ENCODE measurements at regions not wholly inside any gene's neighbourhood (a gene's known extent, or its start where the extent isn't known, plus 50 kb on each side); places are given as distances from the start of the nearest gene placed in this dataset.

DNA sequence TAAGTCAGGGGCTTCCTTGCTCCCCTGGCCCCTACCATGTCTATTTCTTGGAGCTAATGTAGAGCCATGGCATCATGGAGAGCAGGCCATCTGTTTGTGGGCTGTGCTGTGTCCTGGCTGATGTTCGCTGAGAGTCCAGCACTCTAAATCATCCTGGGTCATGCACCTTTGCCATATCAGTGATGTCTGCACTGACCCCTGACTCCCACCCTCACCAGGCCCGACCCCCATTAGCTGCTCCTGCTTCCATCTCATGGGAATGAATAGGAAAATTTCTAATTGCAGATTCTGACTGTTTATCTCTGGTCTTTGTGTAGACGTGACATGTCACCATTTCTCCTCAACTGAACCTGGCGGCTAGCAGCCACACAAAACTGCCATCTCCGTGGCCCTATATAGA lies 236.9 kb downstream of the NSG2 start:
- intact Hi-C loops (cut with micrococcal nuclease; ENCODE audit: unreplicated experiment), result no loop called here
- ChIA-PET CTCF (no interaction called here), POLR2A (no interaction called here)
- H3K27ac ChIP-seq (ENCODE audit: low read length), result no peak overlapping the region
- TF ChIP-seq CTCF (IDR thresholded peaks at IDR 0.05) (no peak), SIN3A (IDR thresholded peaks at IDR 0.05; ENCODE audit: borderline replicate concordance, insufficient read depth, low read depth, low read length) (no peak), TCF7L2 (IDR thresholded peaks at IDR 0.05; ENCODE audit: low read depth, low read length) (no peak), POLR2AphosphoS5 (IDR thresholded peaks at IDR 0.05; ENCODE audit: low read depth, low read length) (no peak), REST (IDR thresholded peaks at IDR 0.05; ENCODE audit: insufficient read depth in 1 of 2, low read depth in 2 of 2, low read length in 1 of 2) (no peak)
- in situ Hi-C loops (cut with HindIII; ENCODE audit: low pct_unique_long_range_greater_than_20kb, low sequenced_read_pairs), result no loop called here
- no peaks in the 10 kb centered on the region for H3K36me3 ChIP-seq (ENCODE audit: control insufficient read depth, insufficient read depth, low read length)
- BruUV-seq (replicated peaks), result no TSS peak
- ATAC-seq (no peak), DNase-seq (ENCODE audit: low read depth, low spot score) (no peak)
- no peaks in the 10 kb centered on the region for H3K9me3 ChIP-seq (ENCODE audit: control insufficient read depth, insufficient read depth, low read depth, low read length)
- H3K27me3 ChIP-seq (ENCODE audit: control insufficient read depth, insufficient read depth, low read length), result peaks cover 20% of the 10 kb centered on the region
- no peaks in the 10 kb centered on the region for H3K4me1 ChIP-seq (ENCODE audit: control insufficient read depth, insufficient read depth, low read length)
- H3K4me3 ChIP-seq (ENCODE audit: low read depth in 2 of 2, low read length in 2 of 2), result no peak overlapping the region

- no TSS peak for BruUV-seq (replicated peaks)
- Histone ChIP-seq H3K4me1 (ENCODE audit: control insufficient read depth, insufficient read depth, low read length) (no peaks in the 10 kb centered on the region), H3K27me3 (ENCODE audit: control insufficient read depth, insufficient read depth, low read length) (peaks cover 21% of the 10 kb centered on the region), H3K27ac (ENCODE audit: low read length) (no peak overlapping the region), H3K9me3 (ENCODE audit: control insufficient read depth, insufficient read depth, low read depth, low read length) (no peaks in the 10 kb centered on the region), H3K4me3 (ENCODE audit: low read depth in 2 of 2, low read length in 2 of 2) (no peak overlapping the region), H3K36me3 (ENCODE audit: control insufficient read depth, insufficient read depth, low read length) (no peaks in the 10 kb centered on the region)
- in situ Hi-C loops (cut with HindIII; ENCODE audit: low pct_unique_long_range_greater_than_20kb, low sequenced_read_pairs) (no loop called here), intact Hi-C loops (cut with micrococcal nuclease; ENCODE audit: unreplicated experiment) (no loop called here)
- POLR2A ChIA-PET, result no interaction called here
- TF ChIP-seq SIN3A (IDR thresholded peaks at IDR 0.05; ENCODE audit: borderline replicate concordance, insufficient read depth, low read depth, low read length) (no peak), REST (IDR thresholded peaks at IDR 0.05; ENCODE audit: insufficient read depth in 1 of 2, low read depth in 2 of 2, low read length in 1 of 2) (no peak), TCF7L2 (IDR thresholded peaks at IDR 0.05; ENCODE audit: low read depth, low read length) (no peak), POLR2AphosphoS5 (IDR thresholded peaks at IDR 0.05; ENCODE audit: low read depth, low read length) (no peak), CTCF (IDR thresholded peaks at IDR 0.05) (no peak)
- CTCF ChIA-PET, result no interaction called here
- ATAC-seq, result no peak
- no peak for DNase-seq (ENCODE audit: low read depth, low spot score)
Observed at GRCh38 chr5:174283211-174284005, 237.9 kb downstream of the NSG2 start.

Measured in Panc1 (cell line).